Naive thymus-derived CD4-positive, alpha-beta T cell (primary cell): ENCODE measurements at regions not wholly inside any gene's neighbourhood (a gene's known extent, or its start where the extent isn't known, plus 50 kb on each side); places are given as distances from the start of the nearest gene placed in this dataset.

Experiments used
- ATAC-seq: fragments of 150-1000 bp; cut with Tn5 transposase; 2 replicates; pipeline ENCODE4 v1.10.0; 2021; ENCODE audit warnings: mild to moderate bottlenecking, moderate library complexity
- CTCF ChIA-PET: fragments of 350-600 bp; sonication (Branson Sonifier 250); formaldehyde crosslinking; loops from one replicate; lab custom pipeline; 2021; ENCODE audit warnings: antibody characterized with exemption; lab: Charles Lee
- POLR2A ChIA-PET: fragments of 350-600 bp; sonication (Branson Sonifier 250); formaldehyde crosslinking; loops from one replicate; lab custom pipeline; 2021; ENCODE audit warnings: antibody characterized with exemption, inconsistent platforms; lab: Charles Lee
- DNase-seq, 9 donors: peaks; one replicate each; pipeline versions ENCODE4 v3.0.0 to v3.0.0-alpha.2; 2020 to 2022; ENCODE audit warnings: mixed read lengths in 1 of 9
- H3K27ac ChIP-seq: one replicate; pipeline ENCODE4 v1.7.0; 2013; ENCODE audit warnings: mild to moderate bottlenecking, low read depth, low read length, moderate library complexity
- H3K27me3 ChIP-seq, 2 donors: one replicate each; pipeline ENCODE4 v1.7.0; 2013; ENCODE audit warnings: low read length in 2 of 2, mild to moderate bottlenecking in 2 of 2, moderate library complexity in 2 of 2; ENCODE audit not compliant: control insufficient read depth in 2 of 2, insufficient read depth in 2 of 2
- H3K36me3 ChIP-seq, 3 experiments: 1 replicate in 2 of 3; 2 replicates in 1 of 3; pipeline ENCODE4 v1.7.0; 2013; ENCODE audit warnings: low read length in 3 of 3, mild to moderate bottlenecking in 3 of 3, moderate library complexity in 1 of 3; ENCODE audit not compliant: insufficient read depth in 3 of 3, control insufficient read depth in 2 of 3
- H3K4me1 ChIP-seq, 2 donors: one replicate each; pipeline ENCODE4 v1.7.0; 2013; ENCODE audit warnings: low read length in 2 of 2, mild to moderate bottlenecking in 2 of 2, moderate library complexity in 1 of 2; ENCODE audit not compliant: control insufficient read depth in 2 of 2, insufficient read depth in 2 of 2
- H3K4me3 ChIP-seq: 2 replicates; pipeline ENCODE4 v1.7.0; 2013; ENCODE audit warnings: mild to moderate bottlenecking, low read length
- H3K9me3 ChIP-seq, 3 experiments: 1 replicate in 2 of 3; 2 replicates in 1 of 3; pipeline ENCODE4 v1.7.0; 2013; ENCODE audit warnings: low read length in 3 of 3; ENCODE audit not compliant: control insufficient read depth in 2 of 3
- H3K27ac Mint-ChIP-seq, 9 donors: one replicate each; pipeline ENCODE4 v1.8.0; 2020 to 2022; ENCODE audit warnings: mixed read lengths in 9 of 9, mild to moderate bottlenecking in 8 of 9, moderate library complexity in 5 of 9, inconsistent platforms in 2 of 9
- H3K27me3 Mint-ChIP-seq, 5 donors: one replicate each; pipeline ENCODE4 v1.8.0; 2021 to 2022; ENCODE audit warnings: mixed read lengths in 5 of 5, mild to moderate bottlenecking in 1 of 5
- H3K36me3 Mint-ChIP-seq, 5 donors: one replicate each; pipeline ENCODE4 v1.8.0; 2020 to 2022; ENCODE audit warnings: mixed read lengths in 5 of 5, mild to moderate bottlenecking in 3 of 5, inconsistent platforms in 1 of 5
- H3K4me1 Mint-ChIP-seq, 7 donors: one replicate each; pipeline ENCODE4 v1.8.0; 2020 to 2022; ENCODE audit warnings: mixed read lengths in 7 of 7, mild to moderate bottlenecking in 3 of 7, inconsistent platforms in 1 of 7
- H3K4me3 Mint-ChIP-seq, 10 donors: one replicate each; pipeline ENCODE4 v1.8.0; 2020 to 2022; ENCODE audit warnings: mild to moderate bottlenecking in 10 of 10, mixed read lengths in 10 of 10, moderate library complexity in 6 of 10, inconsistent platforms in 2 of 10
- H3K9me3 Mint-ChIP-seq, 11 donors: one replicate each; pipeline ENCODE4 v1.8.0; 2020 to 2022; ENCODE audit warnings: mixed read lengths in 11 of 11, mild to moderate bottlenecking in 4 of 11, inconsistent platforms in 1 of 11, moderate library complexity in 1 of 11
- intact Hi-C, 2 donors: fragments of 100-400 bp; cut with micrococcal nuclease; formaldehyde crosslinking; loops; one replicate each; pipeline ENCODE4 v1.15.1; 2023

- DNase-seq (no peak), ATAC-seq (no peak)
- intact Hi-C loops: no loop called here
- no peak overlapping the region for H3K4me3 Mint-ChIP-seq
- H3K36me3 Mint-ChIP-seq: peaks cover 0 to 3% (median 0%) of the 10 kb centered on the region in 5 donors
- ChIA-PET CTCF (no interaction called here), POLR2A (no interaction called here)
- no peaks in the 10 kb centered on the region for H3K36me3 ChIP-seq
- peaks cover 0 to 6% (median 0%) of the 10 kb centered on the region in 11 donors for H3K9me3 Mint-ChIP-seq
- no peaks in the 10 kb centered on the region for H3K4me1 ChIP-seq
- no peaks in the 10 kb centered on the region for H3K9me3 ChIP-seq
- no peak overlapping the region for H3K27ac ChIP-seq
- H3K4me1 Mint-ChIP-seq: no peaks in the 10 kb centered on the region
- H3K27me3 Mint-ChIP-seq: no peaks in the 10 kb centered on the region
- H3K4me3 ChIP-seq: no peak overlapping the region
- H3K27me3 ChIP-seq: no peaks in the 10 kb centered on the region
- no peak overlapping the region for H3K27ac Mint-ChIP-seq
Observed at GRCh38 chr5:99995407-99995806, 539.8 kb upstream of the FAM174A start.

DNA sequence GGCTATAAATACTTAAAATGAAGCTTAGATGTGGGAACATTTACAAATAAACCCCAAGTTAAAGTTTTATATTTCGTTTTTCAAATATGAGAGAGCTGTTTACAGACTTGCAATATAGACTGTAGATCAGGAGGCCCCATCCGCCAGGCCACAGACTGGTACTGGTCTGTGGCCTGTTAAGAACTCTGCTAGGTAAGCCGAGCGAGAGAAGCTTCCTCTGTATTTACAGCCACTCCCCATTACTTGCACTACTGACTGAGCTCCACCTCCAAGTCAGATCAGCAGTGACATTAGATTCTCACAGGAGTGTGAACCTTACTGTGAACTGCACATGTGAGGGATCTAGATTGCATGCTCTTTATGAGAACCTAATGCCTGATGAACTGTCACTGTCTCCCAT, 561.4 kb upstream of the FAM174A start:
- Mint-ChIP-seq H3K9me3 (peaks cover 0 to 12% (median 0%) of the 10 kb centered on the region in 11 donors), H3K27ac (no peak overlapping the region), H3K27me3 (no peaks in the 10 kb centered on the region), H3K4me3 (no peak overlapping the region), H3K36me3 (no peaks in the 10 kb centered on the region), H3K4me1 (no peaks in the 10 kb centered on the region)
- H3K36me3 ChIP-seq: no peaks in the 10 kb centered on the region
- CTCF ChIA-PET: interaction anchor here (1.8 kb wide), 1 partner anchor 13 kb away, joined by 3 read pairs; no protein-coding TSS in a partner anchor
- POLR2A ChIA-PET: no interaction called here
- no peaks in the 10 kb centered on the region for H3K4me1 ChIP-seq
- no peaks in the 10 kb centered on the region for H3K27me3 ChIP-seq
- no peak for DNase-seq
- H3K4me3 ChIP-seq: no peak overlapping the region
- intact Hi-C loops: no loop called here
- no peaks in the 10 kb centered on the region for H3K9me3 ChIP-seq
- H3K27ac ChIP-seq: no peak overlapping the region
- ATAC-seq: no peak

DNA sequence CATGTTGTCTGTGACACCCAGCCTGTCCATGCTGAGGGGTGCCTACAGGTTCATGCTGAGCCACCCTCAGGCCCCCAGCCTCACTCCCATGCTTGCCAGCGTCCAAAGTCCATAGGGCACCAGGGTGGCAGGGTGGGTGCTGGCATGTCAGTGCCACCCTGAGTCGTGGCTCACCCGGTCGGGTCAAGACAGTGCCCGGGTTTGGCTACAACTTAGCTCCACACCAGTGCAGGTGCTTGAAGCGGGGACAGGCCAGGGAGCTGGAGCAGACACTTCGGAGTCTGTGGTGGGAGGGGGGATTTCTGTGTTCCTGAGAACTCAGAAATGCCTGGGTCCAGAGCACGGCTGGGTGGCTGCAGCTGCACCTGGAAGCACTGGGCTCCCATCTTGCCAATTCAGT, 579.2 kb upstream of the FAM174A start:
- ChIA-PET POLR2A (no interaction called here), CTCF (no interaction called here)
- Mint-ChIP-seq H3K4me3 (no peak overlapping the region), H3K36me3 (no peaks in the 10 kb centered on the region), H3K27ac (no peak overlapping the region), H3K4me1 (no peaks in the 10 kb centered on the region), H3K27me3 (no peaks in the 10 kb centered on the region), H3K9me3 (peaks cover 0 to 14% (median 2%) of the 10 kb centered on the region in 11 donors)
- Histone ChIP-seq H3K4me3 (no peak overlapping the region), H3K27ac (no peak overlapping the region), H3K4me1 (no peaks in the 10 kb centered on the region), H3K36me3 (no peaks in the 10 kb centered on the region), H3K9me3 (no peaks in the 10 kb centered on the region), H3K27me3 (no peaks in the 10 kb centered on the region)
- ATAC-seq: no peak
- intact Hi-C loops: no loop called here
- no peak for DNase-seq

GRCh38 chr5:99955006-99955405, 580.2 kb upstream of the FAM174A start:
- ATAC-seq: no peak

DNA sequence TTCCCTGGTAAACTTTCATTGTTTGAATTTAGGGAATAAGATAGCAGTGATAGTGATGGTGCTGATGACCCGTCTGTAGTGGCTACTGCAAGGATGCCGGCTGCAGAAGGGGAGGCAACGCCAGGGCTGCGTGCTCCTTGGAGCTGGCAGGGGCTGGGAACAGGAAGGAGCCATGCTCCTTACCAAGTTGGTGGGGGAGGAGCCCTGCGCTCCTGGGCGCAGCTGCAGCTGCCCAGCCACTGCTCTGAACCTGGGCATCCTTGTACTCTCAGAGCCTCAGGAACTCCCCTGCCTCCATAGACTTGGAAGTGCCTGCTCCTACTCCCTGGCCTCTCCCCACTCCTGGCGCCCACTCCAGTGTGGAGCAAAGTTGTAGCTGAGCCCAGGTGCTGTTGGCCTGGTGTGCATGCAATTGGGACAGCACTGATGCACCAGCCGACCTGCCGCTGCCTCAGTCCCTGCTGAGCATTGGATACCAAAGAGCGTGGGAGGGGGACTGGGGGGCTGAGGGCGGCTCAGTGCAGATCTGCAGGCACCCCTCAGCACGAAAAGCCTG, 585.1 kb upstream of the FAM174A start:
- Histone ChIP-seq H3K27me3 (no peaks in the 10 kb centered on the region), H3K4me1 (no peaks in the 10 kb centered on the region), H3K36me3 (no peaks in the 10 kb centered on the region), H3K4me3 (no peak overlapping the region), H3K9me3 (no peaks in the 10 kb centered on the region), H3K27ac (no peak overlapping the region)
- no peak overlapping the region for H3K27ac Mint-ChIP-seq
- ChIA-PET POLR2A (no interaction called here), CTCF (no interaction called here)
- H3K36me3 Mint-ChIP-seq: no peaks in the 10 kb centered on the region
- H3K4me3 Mint-ChIP-seq: no peak overlapping the region
- ATAC-seq (no peak), DNase-seq (no peak)
- no peaks in the 10 kb centered on the region for H3K4me1 Mint-ChIP-seq
- intact Hi-C loops: no loop called here
- no peaks in the 10 kb centered on the region for H3K27me3 Mint-ChIP-seq
- peaks cover 0 to 7% (median 0%) of the 10 kb centered on the region in 11 donors for H3K9me3 Mint-ChIP-seq

More at GRCh38 chr5:99955006-99955405, 580.2 kb upstream of the FAM174A start:
- Mint-ChIP-seq H3K4me3 (no peak overlapping the region), H3K36me3 (no peaks in the 10 kb centered on the region), H3K27ac (no peak overlapping the region), H3K4me1 (no peaks in the 10 kb centered on the region), H3K27me3 (no peaks in the 10 kb centered on the region), H3K9me3 (peaks cover 0 to 14% (median 2%) of the 10 kb centered on the region in 11 donors)
- POLR2A ChIA-PET: no interaction called here
- H3K27me3 ChIP-seq: no peaks in the 10 kb centered on the region
- DNase-seq: no peak
- intact Hi-C loops: no loop called here
- H3K27ac ChIP-seq: no peak overlapping the region
- no peaks in the 10 kb centered on the region for H3K36me3 ChIP-seq
- CTCF ChIA-PET: no interaction called here
- H3K4me3 ChIP-seq: no peak overlapping the region
- H3K9me3 ChIP-seq: no peaks in the 10 kb centered on the region
- H3K4me1 ChIP-seq: no peaks in the 10 kb centered on the region

GRCh38 chr5:99949361-99949760, 585.8 kb upstream of the FAM174A start:
- Histone ChIP-seq H3K27me3 (no peaks in the 10 kb centered on the region), H3K36me3 (no peaks in the 10 kb centered on the region), H3K4me3 (no peak overlapping the region), H3K4me1 (no peaks in the 10 kb centered on the region), H3K9me3 (no peaks in the 10 kb centered on the region), H3K27ac (no peak overlapping the region)
- H3K4me3 Mint-ChIP-seq: no peak overlapping the region
- POLR2A ChIA-PET: no interaction called here
- H3K4me1 Mint-ChIP-seq: no peaks in the 10 kb centered on the region
- no peaks in the 10 kb centered on the region for H3K36me3 Mint-ChIP-seq
- no peak overlapping the region for H3K27ac Mint-ChIP-seq
- intact Hi-C loops: no loop called here
- no peaks in the 10 kb centered on the region for H3K27me3 Mint-ChIP-seq
- ATAC-seq (no peak), DNase-seq (no peak)
- H3K9me3 Mint-ChIP-seq: peaks cover 0 to 7% (median 0%) of the 10 kb centered on the region in 11 donors
- CTCF ChIA-PET: no interaction called here

DNA sequence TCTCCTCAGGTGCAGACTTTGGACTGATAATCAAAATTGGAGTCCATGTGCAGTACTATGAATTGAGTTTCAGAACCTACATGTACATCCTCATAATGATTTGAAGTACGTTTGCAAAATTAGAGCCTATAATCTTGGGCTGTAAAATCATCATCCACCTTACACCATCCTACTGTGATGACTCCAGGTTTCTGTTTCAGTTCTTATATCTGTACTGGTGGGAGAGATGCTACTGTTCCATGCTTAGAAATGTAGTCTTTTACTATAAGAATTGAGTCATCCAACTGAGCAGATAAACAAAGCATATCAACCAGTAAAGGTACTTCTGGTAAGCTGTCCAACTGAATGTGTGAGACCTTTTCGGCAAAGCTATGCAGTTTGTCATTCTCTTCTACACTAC, 586.3 kb upstream of the FAM174A start:
- Mint-ChIP-seq H3K27me3 (no peaks in the 10 kb centered on the region), H3K27ac (no peak overlapping the region), H3K9me3 (peaks cover 0 to 7% (median 0%) of the 10 kb centered on the region in 11 donors), H3K36me3 (no peaks in the 10 kb centered on the region), H3K4me1 (no peaks in the 10 kb centered on the region), H3K4me3 (no peak overlapping the region)
- ChIA-PET CTCF (no interaction called here), POLR2A (no interaction called here)
- Histone ChIP-seq H3K4me3 (no peak overlapping the region), H3K36me3 (no peaks in the 10 kb centered on the region), H3K9me3 (no peaks in the 10 kb centered on the region), H3K4me1 (no peaks in the 10 kb centered on the region), H3K27me3 (no peaks in the 10 kb centered on the region), H3K27ac (no peak overlapping the region)
- intact Hi-C loops: no loop called here
- DNase-seq (no peak), ATAC-seq (no peak)
